HG02571 (cell line): ENCODE measurements at regions not wholly inside any gene's neighbourhood (a gene's known extent, or its start where the extent isn't known, plus 50 kb on each side); places are given as distances from the start of the nearest gene placed in this dataset.
"Not testable (repeated sequence)": the region's sequence is repeated elsewhere in the genome, so short reads cannot be mapped to it uniquely, and the experiment has no call there.

Experiments used
- ATAC-seq: cut with Tn5 transposase; IDR thresholded peaks from one replicate; pipeline ENCODE4 v1.9.1; 2021; ENCODE audit warnings: mild to moderate bottlenecking, moderate library complexity; ENCODE audit not compliant: unreplicated experiment

DNA sequence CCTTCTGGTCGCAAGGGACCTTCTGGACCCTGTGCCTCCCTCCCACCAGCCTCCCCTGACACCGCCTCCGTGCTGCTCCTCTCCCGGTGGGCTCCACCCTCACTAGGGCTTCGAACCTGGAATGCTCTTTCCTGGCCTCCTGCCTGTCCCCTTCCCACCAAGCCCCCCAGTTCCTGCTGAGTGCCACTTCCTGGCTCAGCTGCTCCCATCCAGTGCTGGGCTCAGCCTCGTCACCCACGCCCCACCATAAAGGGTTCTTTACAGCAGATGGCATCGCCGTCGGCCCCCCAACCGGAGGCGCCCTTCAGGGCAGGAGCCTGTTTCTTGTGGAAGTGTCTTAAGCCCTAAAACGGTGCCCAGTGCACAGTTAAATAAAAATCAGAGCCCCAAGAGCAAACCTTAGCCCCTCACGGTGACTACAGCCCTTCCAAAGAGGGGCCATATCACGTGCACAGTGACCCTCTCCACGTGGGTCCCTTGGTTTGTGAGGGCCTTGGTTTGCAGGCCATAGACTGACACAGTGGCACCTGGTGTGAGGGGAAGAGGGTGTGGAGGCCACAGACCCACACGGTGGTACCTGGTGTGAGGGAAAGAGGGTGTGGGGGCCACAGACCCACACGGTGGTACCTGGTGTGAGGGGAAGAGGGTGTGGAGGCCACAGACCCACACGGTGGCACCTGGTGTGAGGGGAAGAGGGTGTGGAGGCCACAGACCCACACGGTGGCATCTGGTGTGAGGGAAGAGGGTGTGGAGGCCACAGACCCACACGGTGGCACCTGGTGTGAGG lies 111.4 kb downstream of the METRNL start:
- ATAC-seq: no peak

DNA sequence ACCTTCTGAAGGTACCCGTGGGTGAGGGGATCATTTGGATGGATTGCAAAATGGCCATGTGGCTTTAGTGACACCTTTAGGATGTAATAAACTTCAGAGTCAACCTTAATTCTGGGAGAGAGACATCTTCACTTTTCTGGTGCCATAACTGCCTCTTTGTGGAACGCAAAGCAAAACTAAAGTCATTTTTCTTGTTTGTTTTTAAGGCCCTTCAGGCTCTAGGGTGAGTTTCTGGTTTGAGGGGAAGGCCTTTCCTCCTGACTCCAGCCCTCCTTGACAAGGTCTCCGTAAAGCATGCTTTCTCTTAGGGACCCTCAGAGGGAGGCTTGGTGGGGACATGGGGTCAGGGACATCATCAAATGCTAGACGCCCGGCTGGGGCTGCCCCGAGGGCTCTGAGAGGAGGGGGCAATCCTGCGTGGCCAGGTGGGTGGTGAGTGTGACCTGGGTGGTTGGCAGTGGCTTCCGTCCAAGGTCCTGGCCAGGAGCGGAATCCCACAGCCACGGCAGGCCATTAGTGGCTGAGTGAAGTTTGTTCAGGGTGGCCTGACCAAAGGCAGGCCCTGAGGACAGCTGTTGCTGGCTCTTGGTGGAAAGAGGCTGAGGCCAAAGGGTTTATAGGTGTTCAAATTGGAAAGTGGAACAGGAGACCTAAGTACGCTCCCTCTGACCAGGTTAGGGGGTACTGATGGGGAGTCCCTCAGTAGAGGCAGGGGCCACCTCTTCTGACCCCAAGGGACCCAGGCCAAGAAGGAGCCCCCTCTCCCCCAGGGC lies 112.2 kb downstream of the METRNL start:
- ATAC-seq: no peak

GRCh38 chr17:83192161-83192788 lies 112.9 kb downstream of the METRNL start:
- no peak for ATAC-seq

- not testable (repeated sequence) for ATAC-seq
Observed at GRCh38 chr17:83192789-83193335, 113.5 kb downstream of the METRNL start.

GRCh38 chr17:83193336-83194185 lies 114.2 kb downstream of the METRNL start:
- no peak for ATAC-seq

GRCh38 chr17:83194186-83194561 lies 114.8 kb downstream of the METRNL start:
- ATAC-seq: no peak

DNA sequence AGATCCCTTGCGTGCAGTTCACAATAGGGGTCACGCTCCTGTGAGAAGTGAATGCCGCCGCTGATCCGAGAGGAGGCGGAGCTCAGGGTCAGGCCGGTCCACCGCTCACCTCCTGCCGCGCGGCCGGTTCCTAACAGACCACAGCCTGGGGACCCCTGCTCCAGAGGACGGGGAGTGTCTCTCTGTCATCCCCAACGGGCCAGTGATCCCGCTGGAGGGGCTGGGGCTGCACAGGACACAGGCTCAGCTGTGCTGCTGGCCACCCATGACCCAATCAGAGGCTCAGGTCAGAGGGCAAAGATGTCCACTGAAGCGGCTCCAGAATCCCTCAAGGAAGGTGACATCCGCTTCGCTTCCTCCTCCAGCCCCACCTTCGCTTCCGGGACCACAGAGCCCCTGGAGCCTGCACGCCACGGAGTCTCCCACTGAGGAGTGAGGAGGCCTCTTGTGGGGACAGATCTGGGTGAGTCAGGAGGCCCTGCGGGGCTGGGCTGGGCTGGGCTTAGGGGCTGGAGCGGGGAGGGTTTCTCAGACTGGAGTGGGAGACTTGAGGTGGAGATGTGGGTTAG lies 115.4 kb downstream of the METRNL start:
- ATAC-seq: no peak

DNA sequence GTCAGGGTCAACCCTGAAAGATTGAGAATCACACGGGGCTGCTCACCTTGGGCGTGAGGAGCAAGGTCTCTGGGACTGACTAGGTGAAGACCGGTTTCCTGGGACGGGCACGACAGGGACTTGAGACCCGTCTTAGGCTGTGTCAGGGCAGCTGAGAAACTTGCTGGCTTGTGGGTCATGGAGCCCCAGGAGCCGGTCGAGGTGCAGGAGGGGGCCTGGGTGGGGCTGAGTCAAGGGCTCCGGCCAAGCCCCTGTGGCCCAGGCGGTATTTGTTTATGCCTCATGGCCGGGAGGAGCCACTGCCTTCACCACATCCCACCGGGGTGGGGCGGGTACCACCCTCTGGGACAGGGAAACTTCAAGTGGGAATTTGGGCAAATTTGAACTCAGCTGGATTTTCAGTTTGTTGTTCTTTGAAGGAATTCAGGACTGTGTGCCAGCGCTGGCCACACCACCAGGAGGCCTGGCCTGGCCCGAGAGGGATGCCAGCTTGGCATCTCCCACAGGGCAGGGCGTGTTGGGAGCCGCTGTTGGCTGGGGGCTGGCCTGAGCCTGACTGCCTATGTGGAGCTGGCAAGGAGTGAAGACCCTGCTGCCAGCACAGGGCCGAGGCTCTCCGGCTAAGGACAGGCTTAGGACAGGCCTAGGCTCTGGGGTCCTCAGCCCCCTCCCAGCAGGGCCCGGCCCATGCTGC lies 116.1 kb downstream of the METRNL start:
- ATAC-seq: no peak

- ATAC-seq: no peak
Observed at GRCh38 chr17:83196024-83196365, 116.6 kb downstream of the METRNL start.

GRCh38 chr17:83196366-83196765 lies 117.0 kb downstream of the METRNL start:
- no peak for ATAC-seq

DNA sequence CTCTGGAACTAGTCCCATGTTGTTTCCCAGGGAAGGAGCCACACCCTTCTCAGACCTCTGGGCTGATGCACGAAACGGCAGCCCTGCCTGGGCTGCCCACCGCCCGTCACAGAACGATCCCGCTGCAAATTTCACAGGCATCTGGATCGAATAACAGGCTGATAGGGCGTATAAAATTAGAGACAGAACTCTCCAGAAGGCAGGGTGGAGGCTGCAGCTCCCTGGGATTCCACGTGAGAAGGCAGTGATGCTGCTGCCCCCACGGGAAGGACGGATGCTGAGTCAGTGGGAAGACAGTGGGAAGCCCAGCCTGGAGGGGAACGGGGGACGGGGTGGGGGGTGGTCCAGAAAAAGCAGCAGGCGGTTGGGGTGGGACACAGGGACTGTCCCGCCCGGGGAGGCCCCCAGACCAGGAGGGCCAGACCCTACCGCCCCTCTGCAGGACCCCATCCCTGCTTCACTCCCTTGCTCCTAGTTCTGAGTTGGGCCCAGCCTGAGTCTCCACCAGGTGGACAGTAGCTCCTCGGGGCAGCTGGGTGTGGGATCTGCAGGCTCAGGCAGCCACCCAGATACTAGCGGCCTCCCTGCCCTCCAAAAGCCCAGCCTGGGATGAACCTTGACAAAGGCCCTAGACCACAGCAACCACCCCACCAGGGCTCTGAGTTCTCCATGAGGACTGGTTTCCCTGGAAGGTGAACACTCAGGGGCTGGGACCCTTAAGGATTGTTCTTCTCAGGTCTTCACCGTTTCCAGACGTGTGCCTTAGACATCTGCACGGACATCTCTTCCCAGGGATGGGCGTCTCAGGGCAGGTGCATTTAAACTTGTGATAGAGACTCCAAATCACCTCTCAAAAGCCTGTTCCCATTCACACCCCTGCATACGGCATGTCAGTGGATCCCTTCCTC lies 117.8 kb downstream of the METRNL start:
- no peak for ATAC-seq

GRCh38 chr17:83198366-83199341 lies 119.2 kb downstream of the METRNL start:
- no peak for ATAC-seq

DNA sequence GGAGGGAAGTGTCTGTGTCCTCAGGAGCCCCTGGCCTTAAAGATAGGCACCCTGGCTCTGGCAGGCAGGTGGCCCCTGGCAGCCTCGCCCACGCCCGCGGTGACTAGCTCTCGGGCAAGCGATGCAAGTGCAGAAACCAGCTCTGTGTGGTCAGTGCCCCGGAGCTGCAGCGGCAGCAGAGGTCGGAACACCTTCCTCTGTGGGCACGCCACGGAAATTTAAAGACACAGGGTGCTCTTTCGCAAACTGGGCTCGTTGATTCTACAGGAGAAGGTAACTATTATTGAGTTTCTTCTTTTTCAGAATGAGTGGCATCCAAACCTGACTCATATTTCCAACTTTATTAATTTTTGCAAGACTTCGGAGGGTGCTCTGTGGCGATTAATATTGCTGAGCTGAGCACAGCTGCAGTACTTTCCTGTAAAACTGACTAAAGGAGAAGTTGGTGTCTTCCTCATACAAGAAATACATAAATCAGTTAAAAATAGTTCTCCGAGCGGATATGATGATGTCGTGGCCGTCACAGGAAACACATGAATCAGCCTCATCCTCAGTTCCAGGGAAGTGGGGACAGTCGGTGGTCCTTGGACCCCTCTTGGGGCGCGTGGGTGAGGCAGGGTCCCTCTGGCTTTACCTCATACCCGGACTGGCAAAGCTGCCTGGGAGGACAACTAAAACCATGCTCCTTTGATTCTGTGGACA lies 120.2 kb downstream of the METRNL start:
- ATAC-seq: no peak

GRCh38 chr17:83200231-83200699 lies 120.9 kb downstream of the METRNL start:
- no peak for ATAC-seq

- no peak for ATAC-seq
Observed at GRCh38 chr17:83200751-83201150, 121.3 kb downstream of the METRNL start.

- ATAC-seq: no peak
Observed at GRCh38 chr17:83201206-83202001, 122.0 kb downstream of the METRNL start.
